Colonic mucosa (tissue), 4 donors: ENCODE measurements at regions not wholly inside any gene's neighbourhood (a gene's known extent, or its start where the extent isn't known, plus 50 kb on each side); places are given as distances from the start of the nearest gene placed in this dataset.

Experiments
- DNase-seq: peaks from one replicate; pipeline ENCODE4 v3.0.0-alpha.2; 2020
- H3K27ac ChIP-seq: fragments of 200-600 bp; one replicate; pipeline ENCODE4 v1.8.0; 2021
- H3K27me3 ChIP-seq: fragments of 200-600 bp; one replicate; pipeline ENCODE4 v1.8.0; 2021
- H3K36me3 ChIP-seq: fragments of 200-600 bp; one replicate; pipeline ENCODE4 v1.8.0; 2021
- H3K4me1 ChIP-seq: fragments of 200-600 bp; one replicate; pipeline ENCODE4 v1.8.0; 2021; ENCODE audit warnings: mild to moderate bottlenecking
- H3K4me3 ChIP-seq: fragments of 200-600 bp; one replicate; pipeline ENCODE4 v1.8.0; 2021
- H3K9ac ChIP-seq, 2 donors: one replicate each; pipeline ENCODE4 v1.7.0; 2013; ENCODE audit warnings: control low read depth in 2 of 2, low read depth in 2 of 2, low read length in 2 of 2
- H3K9me3 ChIP-seq: fragments of 200-600 bp; one replicate; pipeline ENCODE4 v1.8.0; 2021
- intact Hi-C: fragments of 100-400 bp; cut with DNase I; formaldehyde crosslinking; loops from one replicate; pipeline ENCODE4 v1.14.1; 2022
- TF ChIP-seq, protein P1 (sequence below): fragments of 200-600 bp; IDR thresholded peaks from one replicate; pipeline ENCODE4 v1.8.0; 2022; ENCODE audit warnings: antibody characterized with exemption, mild to moderate bottlenecking
- donor health status: healthy.
- donor health status: DM: no; HTN: no; CAD: no.
- donor health status: DM: no; HTN: no; CAD: no.

DNA sequence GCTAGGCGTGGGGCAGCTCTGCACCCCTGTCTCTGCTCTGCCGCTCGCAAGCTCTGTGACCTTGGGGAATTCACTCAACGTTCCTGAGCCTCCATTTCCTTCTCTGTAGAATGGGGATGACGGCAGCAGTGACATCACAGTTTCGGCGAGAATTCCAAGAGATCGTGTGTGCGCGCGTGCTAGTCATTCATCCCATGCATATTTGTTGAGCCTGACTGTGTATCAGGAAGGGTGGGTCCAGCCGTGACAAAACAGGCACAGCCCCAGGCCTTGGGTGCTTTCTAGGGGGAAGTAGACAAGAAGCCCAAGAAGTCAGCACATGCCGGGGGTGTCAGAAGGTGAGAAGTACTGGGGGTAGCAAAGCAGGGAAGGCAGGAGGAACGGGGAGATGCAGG is 145.6 kb upstream of the NCOR2 start:
- peak overlapping the region; percentile 70 for H3K27ac ChIP-seq
- H3K36me3 ChIP-seq = no peaks in the 10 kb centered on the region
- H3K4me1 ChIP-seq = peaks cover 4% of the 10 kb centered on the region
- H3K9ac ChIP-seq = no peak overlapping the region
- no peaks in the 10 kb centered on the region for H3K27me3 ChIP-seq
- TF ChIP-seq, protein P1, sequence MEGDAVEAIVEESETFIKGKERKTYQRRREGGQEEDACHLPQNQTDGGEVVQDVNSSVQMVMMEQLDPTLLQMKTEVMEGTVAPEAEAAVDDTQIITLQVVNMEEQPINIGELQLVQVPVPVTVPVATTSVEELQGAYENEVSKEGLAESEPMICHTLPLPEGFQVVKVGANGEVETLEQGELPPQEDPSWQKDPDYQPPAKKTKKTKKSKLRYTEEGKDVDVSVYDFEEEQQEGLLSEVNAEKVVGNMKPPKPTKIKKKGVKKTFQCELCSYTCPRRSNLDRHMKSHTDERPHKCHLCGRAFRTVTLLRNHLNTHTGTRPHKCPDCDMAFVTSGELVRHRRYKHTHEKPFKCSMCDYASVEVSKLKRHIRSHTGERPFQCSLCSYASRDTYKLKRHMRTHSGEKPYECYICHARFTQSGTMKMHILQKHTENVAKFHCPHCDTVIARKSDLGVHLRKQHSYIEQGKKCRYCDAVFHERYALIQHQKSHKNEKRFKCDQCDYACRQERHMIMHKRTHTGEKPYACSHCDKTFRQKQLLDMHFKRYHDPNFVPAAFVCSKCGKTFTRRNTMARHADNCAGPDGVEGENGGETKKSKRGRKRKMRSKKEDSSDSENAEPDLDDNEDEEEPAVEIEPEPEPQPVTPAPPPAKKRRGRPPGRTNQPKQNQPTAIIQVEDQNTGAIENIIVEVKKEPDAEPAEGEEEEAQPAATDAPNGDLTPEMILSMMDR = no peak
- intact Hi-C loops = no loop called here
- peak; percentile 28 for DNase-seq
- no peak overlapping the region for H3K4me3 ChIP-seq
- H3K9me3 ChIP-seq = no peaks in the 10 kb centered on the region

DNA sequence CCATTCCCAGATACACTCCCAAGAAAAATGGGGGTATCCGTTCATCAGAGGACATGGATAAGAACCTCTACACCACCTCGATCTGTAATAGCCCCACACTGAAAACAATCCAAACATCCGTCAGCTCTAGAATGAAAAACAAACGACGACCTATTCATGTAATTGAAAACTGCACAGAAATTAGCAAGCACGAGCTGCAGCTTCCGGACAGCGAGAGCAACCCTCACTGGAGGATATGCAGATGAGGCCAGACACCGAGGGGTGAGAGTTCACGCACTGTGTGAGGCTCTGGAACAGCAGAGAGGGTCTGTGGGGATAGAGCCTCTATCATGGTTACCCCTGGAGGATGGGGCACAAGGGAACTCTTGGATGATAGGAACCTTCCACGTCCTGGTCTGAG is 143.9 kb upstream of the NCOR2 start:
- Histone ChIP-seq H3K4me3 (no peak overlapping the region), H3K9ac (no peak overlapping the region)

DNA sequence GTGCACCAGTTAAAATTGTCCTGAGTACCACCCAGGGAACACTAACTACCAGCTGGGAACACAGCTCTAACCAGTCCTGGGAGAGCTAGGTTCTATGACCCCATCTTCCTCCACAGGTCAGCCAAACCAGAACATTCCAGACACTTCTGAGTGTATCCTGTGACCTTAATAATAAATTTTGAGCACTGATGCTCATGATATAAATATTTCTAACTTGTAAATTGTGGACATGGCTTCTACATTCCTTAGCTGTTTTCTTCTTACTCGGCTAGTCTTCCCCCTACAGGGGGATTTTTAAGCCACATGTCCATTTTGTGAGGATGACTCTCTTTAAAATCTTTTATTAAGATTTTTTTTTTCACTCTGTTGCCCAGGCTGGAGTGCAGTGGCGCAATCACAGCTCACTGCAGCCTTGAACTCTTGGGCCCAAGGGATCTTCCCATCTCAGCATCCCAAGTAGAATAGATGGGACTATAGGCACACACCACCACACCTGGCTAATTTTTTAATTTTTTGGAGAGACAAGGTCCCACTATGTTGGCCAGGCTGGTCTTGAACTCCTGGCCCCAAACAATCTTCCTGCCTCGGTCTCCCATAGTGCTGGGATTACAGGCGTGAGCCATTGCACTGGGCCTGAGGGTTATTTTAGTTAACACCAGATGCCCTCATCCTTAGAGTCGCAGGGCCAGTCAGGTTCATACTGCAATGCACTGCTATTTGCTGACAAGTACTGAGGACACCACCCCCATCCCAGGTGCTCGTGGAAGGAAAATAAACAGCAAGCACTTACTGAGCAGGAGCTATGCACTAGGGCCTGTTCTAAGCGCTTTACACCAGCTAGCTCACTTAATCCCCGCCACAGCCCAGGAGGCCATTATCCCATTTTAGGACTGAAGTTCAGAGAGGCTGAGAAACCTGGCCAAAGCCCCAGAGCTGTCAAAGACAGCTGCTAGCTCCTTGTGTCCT is 142.6 kb upstream of the NCOR2 start:
- no peak for DNase-seq
- TF ChIP-seq, protein P1 = no peak
- H3K4me3 ChIP-seq = no peak overlapping the region
- no peaks in the 10 kb centered on the region for H3K4me1 ChIP-seq
- H3K27me3 ChIP-seq = no peaks in the 10 kb centered on the region
- H3K36me3 ChIP-seq = no peaks in the 10 kb centered on the region
- no peaks in the 10 kb centered on the region for H3K9me3 ChIP-seq
- intact Hi-C loops = no loop called here
- H3K27ac ChIP-seq = no peak overlapping the region
- H3K9ac ChIP-seq = no peak overlapping the region

More for the DNA sequence above, 143.9 kb upstream of the NCOR2 start:
- peaks cover 4% of the 10 kb centered on the region for H3K4me1 ChIP-seq
- H3K36me3 ChIP-seq = no peaks in the 10 kb centered on the region
- DNase-seq = no peak
- intact Hi-C loops = no loop called here
- no peaks in the 10 kb centered on the region for H3K27me3 ChIP-seq
- TF ChIP-seq, protein P1 = no peak
- no peaks in the 10 kb centered on the region for H3K9me3 ChIP-seq
- no peak overlapping the region for H3K27ac ChIP-seq

DNA sequence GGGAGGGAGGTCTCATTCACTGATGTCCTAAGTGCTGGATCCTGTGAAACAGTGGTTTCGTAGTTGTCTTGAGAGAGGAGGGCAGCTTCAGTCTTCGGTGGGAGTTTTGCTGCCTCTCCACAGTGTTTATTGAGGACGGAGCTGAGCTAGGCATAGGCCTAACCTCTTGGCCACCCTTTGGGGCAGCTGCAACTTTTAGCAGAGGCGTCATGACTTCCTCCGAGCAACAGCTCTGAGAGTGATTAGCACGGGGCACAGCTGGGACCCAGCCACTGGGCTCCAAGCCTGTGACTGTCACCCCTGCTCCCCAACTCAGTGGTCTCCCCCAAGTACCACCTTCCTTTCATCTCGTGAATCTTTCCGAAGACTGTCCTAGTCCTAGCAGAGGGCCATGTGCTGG is 139.9 kb upstream of the NCOR2 start:
- no peaks in the 10 kb centered on the region for H3K27me3 ChIP-seq
- H3K27ac ChIP-seq = no peak overlapping the region
- no peaks in the 10 kb centered on the region for H3K4me1 ChIP-seq
- no peaks in the 10 kb centered on the region for H3K36me3 ChIP-seq
- TF ChIP-seq, protein P1 = no peak
- no peak overlapping the region for H3K4me3 ChIP-seq
- no peak for DNase-seq
- no peak overlapping the region for H3K9ac ChIP-seq
- intact Hi-C loops = no loop called here
- H3K9me3 ChIP-seq = no peaks in the 10 kb centered on the region

DNA sequence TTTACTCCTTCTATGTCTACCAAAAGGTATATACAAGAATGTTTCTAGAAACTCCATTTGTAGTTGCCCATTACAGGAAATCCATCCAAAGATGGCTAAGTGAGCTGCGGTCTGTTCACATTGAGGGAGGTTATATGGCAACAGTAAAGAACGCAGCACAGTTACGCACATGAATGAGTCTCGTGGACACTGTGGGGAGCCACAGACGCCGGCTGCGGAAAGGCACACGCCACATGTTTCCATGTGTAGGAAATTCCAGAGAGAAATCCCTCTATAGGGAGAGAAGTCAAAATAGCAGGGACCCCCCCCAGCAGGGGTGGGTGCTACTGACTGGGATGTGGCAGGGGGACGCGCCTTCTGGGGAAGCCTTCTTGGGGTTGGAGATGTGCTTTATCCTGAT is 139.0 kb upstream of the NCOR2 start:
- no peak for DNase-seq
- no peak overlapping the region for H3K9ac ChIP-seq
- no peak overlapping the region for H3K4me3 ChIP-seq
- H3K36me3 ChIP-seq = no peaks in the 10 kb centered on the region
- intact Hi-C loops = no loop called here
- no peaks in the 10 kb centered on the region for H3K9me3 ChIP-seq
- no peaks in the 10 kb centered on the region for H3K27me3 ChIP-seq
- H3K27ac ChIP-seq = no peak overlapping the region
- TF ChIP-seq, protein P1 = no peak
- no peaks in the 10 kb centered on the region for H3K4me1 ChIP-seq
